Lower lobe of right lung (tissue), 2 donors: ENCODE measurements at regions not wholly inside any gene's neighbourhood (a gene's known extent, or its start where the extent isn't known, plus 50 kb on each side); places are given as distances from the start of the nearest gene placed in this dataset.
A peak's percentile ranks its signal among the peaks of the same experiment; 100 is the strongest.
"Not testable (repeated sequence)": the region's sequence is repeated elsewhere in the genome, so short reads cannot be mapped to it uniquely, and the experiment has no call there.

ENCODE experiments used
- ATAC-seq, 2 donors: fragments of 200-7000 bp; cut with Tn5 transposase; one replicate each; pipeline ENCODE4 v1.9.1; 2020 to 2022; ENCODE audit warnings: mild to moderate bottlenecking in 2 of 2, moderate library complexity in 2 of 2
- DNase-seq: peaks from one replicate; pipeline ENCODE4 v3.0.0-alpha.2; 2020
- H3K27ac ChIP-seq: fragments of 200-600 bp; one replicate; pipeline ENCODE4 v1.8.0; 2022
- H3K27me3 ChIP-seq: fragments of 200-600 bp; one replicate; pipeline ENCODE4 v1.8.0; 2022; ENCODE audit warnings: low read depth
- H3K36me3 ChIP-seq: fragments of 200-600 bp; one replicate; pipeline ENCODE4 v1.8.0; 2022; ENCODE audit warnings: mild to moderate bottlenecking
- H3K4me1 ChIP-seq: fragments of 200-600 bp; one replicate; pipeline ENCODE4 v1.8.0; 2022
- H3K4me3 ChIP-seq: fragments of 200-600 bp; one replicate; pipeline ENCODE4 v1.8.0; 2022; ENCODE audit warnings: mild to moderate bottlenecking
- H3K9me3 ChIP-seq: fragments of 200-600 bp; one replicate; pipeline ENCODE4 v1.8.0; 2022
- CTCF ChIP-seq: fragments of 200-600 bp; IDR thresholded peaks from one replicate; pipeline ENCODE4 v1.8.0; 2022; ENCODE audit warnings: antibody characterized with exemption, mild to moderate bottlenecking
- intact Hi-C: fragments of 100-400 bp; cut with DNase I; formaldehyde crosslinking; loops from one replicate; pipeline ENCODE4 v1.11.0; 2022
- donor health status: DM: no; HTN: yes; CAD: no; lungs with severe emphysema.

- intact Hi-C loops = no loop called here
- DNase-seq = no peak
- Histone ChIP-seq H3K27ac (no peak overlapping the region), H3K27me3 (no peaks in the 10 kb centered on the region), H3K36me3 (no peaks in the 10 kb centered on the region), H3K9me3 (no peaks in the 10 kb centered on the region), H3K4me1 (no peaks in the 10 kb centered on the region), H3K4me3 (no peak overlapping the region)
- ATAC-seq = no peak
- TF ChIP-seq CTCF = no peak
These were observed 100.4 kb upstream of the HES1 start for GRCh38 chr3:194035406-194036138.

GRCh38 chr3:194036842-194037241 lies 99.1 kb upstream of the HES1 start:
- no peaks in the 10 kb centered on the region for H3K9me3 ChIP-seq
- H3K4me3 ChIP-seq = no peak overlapping the region
- no peak for TF ChIP-seq CTCF
- H3K4me1 ChIP-seq = no peaks in the 10 kb centered on the region
- intact Hi-C loops = no loop called here
- no peak overlapping the region for H3K27ac ChIP-seq
- no peaks in the 10 kb centered on the region for H3K27me3 ChIP-seq
- ATAC-seq (no peak), DNase-seq (no peak)
- no peaks in the 10 kb centered on the region for H3K36me3 ChIP-seq

- H3K4me3 ChIP-seq, H3K36me3 ChIP-seq, ATAC-seq, H3K27ac ChIP-seq, H3K27me3 ChIP-seq, H3K4me1 ChIP-seq, intact Hi-C loops, DNase-seq, H3K9me3 ChIP-seq: not testable (repeated sequence)
These were observed 97.6 kb upstream of the HES1 start for GRCh38 chr3:194038346-194038745.

- Histone ChIP-seq H3K27ac (no peak overlapping the region), H3K9me3 (no peaks in the 10 kb centered on the region), H3K36me3 (no peaks in the 10 kb centered on the region), H3K4me1 (no peaks in the 10 kb centered on the region), H3K4me3 (no peak overlapping the region), H3K27me3 (no peaks in the 10 kb centered on the region)
- ATAC-seq (no peak), DNase-seq (no peak)
- TF ChIP-seq CTCF = no peak
- intact Hi-C loops = no loop called here
These were observed 97.0 kb upstream of the HES1 start for GRCh38 chr3:194038960-194039359.

- Histone ChIP-seq H3K9me3 (no peaks in the 10 kb centered on the region), H3K4me1 (no peaks in the 10 kb centered on the region), H3K4me3 (no peak overlapping the region), H3K27me3 (no peaks in the 10 kb centered on the region), H3K27ac (peak overlapping the region; percentile 11), H3K36me3 (no peaks in the 10 kb centered on the region)
- no peak for TF ChIP-seq CTCF
- intact Hi-C loops = no loop called here
- ATAC-seq (peak; percentile 33 to 44), DNase-seq (no peak)
These were observed 95.3 kb upstream of the HES1 start for GRCh38 chr3:194040516-194041273.

- Histone ChIP-seq H3K4me3 (no peak overlapping the region), H3K4me1 (peaks cover 16% of the 10 kb centered on the region), H3K27ac (no peak overlapping the region), H3K9me3 (no peaks in the 10 kb centered on the region), H3K27me3 (no peaks in the 10 kb centered on the region), H3K36me3 (no peaks in the 10 kb centered on the region)
- no peak for ATAC-seq
- intact Hi-C loops = no loop called here
- DNase-seq = no peak
- TF ChIP-seq CTCF = no peak
These were observed 93.0 kb upstream of the HES1 start for GRCh38 chr3:194042927-194043326.
